GM15510 (cell line): ENCODE measurements at regions not wholly inside any gene's neighbourhood (a gene's known extent, or its start where the extent isn't known, plus 50 kb on each side); places are given as distances from the start of the nearest gene placed in this dataset.
A peak's percentile ranks its signal among the peaks of the same experiment; 100 is the strongest.

Experiments
- POLR2A ChIP-seq: IDR thresholded peaks from 3 replicates; pipeline ENCODE4 v1.6.1; 2011; ENCODE audit warnings: borderline replicate concordance; ENCODE audit not compliant: insufficient read length; ENCODE audit errors: extremely low read depth

- peak; percentile 18 for TF ChIP-seq POLR2A
These were observed 264.0 kb upstream of the CXCR4 start for GRCh38 chr2:136381722-136382633.

GRCh38 chr2:136381245-136381644 lies 263.3 kb upstream of the CXCR4 start:
- no peak for TF ChIP-seq POLR2A

DNA sequence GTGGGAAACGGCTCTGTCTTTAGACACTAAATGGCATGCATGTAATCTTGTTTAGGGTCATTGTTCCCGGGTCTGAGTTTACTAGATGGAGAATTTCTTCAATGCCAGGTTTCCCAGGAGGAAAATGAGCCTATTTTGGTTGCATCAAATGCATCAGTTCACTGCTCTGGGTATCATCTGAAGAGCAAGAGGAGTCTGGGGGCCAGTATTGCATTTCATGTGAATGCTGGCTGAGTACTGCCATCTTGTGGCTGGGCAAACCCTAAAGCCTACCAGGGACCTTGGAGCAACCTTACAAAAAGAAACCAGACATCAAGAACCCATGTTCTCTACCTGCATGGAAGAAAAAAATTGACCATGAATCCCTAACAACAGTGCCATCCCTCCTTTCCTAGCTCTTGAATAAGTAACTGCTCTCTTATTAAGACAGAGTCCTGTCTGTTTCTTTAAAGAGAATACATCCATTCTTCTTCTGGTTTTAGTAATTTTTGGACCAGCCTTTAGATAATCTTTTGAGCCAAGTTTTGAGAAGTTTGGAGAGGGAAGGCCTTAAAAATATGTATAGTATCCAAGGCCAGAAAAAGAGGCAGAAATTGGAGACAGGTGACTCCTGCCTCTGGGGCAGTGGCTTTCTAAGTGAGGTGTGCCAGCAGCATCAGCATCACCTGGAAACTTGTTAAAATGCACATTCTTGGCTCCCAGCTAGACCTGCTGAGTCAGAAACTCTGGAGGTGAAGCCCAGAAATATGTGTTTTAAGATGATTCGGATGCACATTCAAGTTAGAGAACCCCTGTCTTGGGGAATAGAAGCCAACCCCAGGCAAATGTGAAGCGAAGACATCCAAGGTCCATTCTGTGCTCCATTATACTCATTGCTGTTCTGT lies 261.0 kb upstream of the CXCR4 start:
- no peak for TF ChIP-seq POLR2A

DNA sequence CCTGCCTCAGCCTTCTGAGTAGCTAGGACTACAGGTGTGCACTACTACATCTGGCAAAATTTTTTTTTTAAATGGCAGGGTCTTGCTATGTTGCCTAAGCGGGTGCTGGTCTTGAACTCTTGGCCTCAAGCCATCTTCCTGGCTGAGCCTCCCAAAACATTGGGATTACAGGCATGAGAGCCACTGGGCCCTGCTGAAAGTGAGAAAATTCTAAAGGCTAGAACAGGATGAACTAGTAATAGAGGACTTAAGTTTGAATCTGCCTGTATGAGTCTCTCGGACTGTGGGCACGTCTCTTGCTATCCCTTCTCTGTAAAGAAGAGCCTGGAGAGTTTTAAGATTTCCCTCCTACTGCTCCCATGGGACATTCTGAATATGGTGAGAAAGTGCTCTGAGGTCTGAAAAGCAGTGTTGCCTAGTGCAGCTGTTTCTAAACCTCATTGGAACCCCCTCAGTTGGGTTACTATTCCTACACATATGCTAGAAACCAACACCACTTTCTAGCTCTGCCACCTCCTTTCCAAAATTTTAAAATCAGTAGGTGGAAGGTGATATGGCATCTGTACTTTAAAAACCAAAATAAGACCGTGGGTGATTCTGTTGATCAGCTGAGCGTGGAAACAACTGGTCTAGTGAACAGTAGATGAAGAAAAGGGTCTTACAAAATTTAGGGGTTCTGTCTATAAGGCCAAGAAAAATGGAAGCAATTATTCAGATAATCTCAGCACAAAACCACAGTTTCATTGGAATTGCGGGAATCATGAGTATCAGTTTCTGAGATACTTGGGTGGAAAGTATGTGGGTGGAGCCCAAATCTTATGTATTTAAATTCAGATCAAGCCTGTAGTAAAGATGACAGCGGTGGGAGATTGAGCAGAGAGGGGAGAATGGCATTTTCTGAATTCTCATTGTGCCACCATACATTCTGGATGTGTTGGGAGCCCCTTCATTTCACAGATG lies 259.8 kb upstream of the CXCR4 start:
- no peak for TF ChIP-seq POLR2A

DNA sequence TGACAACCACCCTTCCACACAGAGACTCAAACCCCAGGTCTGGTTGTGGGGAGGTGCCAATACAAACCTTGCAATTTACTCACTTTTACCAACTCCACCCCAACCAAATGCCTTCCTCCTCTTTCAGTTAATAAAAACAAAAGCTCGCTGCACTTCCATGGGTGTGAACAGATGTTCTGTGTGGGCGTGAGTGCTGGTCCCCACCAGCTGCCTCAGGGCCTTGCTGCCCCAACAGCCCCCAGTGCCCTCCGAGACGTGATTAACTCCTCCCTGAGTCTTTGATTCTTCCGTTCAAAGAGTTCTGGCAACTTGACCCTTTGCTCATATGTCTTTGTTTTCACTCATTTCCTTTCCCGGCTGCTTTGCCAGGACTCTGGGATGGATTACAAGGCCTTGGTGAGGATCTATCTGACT lies 258.9 kb upstream of the CXCR4 start:
- no peak for TF ChIP-seq POLR2A

- TF ChIP-seq POLR2A: no peak
These were observed 258.3 kb upstream of the CXCR4 start for GRCh38 chr2:136376211-136376610.

- no peak for TF ChIP-seq POLR2A
These were observed 257.3 kb upstream of the CXCR4 start for GRCh38 chr2:136375017-136375901.

DNA sequence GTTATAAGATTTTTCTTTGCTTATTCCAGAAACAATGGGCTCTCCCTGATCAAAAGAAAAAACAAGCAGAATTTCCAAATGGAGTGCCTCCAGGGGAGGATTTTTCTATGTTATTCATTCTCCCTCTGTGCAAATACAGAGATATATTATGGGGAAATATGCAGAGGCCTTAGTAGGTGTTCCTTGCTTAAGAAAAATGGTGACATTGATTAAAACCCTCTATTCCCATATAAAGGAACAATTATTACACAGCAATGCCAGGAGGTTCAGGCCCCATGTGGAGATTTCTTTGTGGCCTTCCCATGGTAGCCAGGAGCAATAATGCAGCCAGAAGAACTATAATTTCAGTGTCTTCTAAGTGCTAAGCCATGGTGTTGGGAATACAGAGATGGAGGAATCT lies 255.9 kb upstream of the CXCR4 start:
- TF ChIP-seq POLR2A: no peak

GRCh38 chr2:136373029-136373428 lies 255.1 kb upstream of the CXCR4 start:
- TF ChIP-seq POLR2A: no peak

GRCh38 chr2:136363900-136364299 lies 246.0 kb upstream of the CXCR4 start:
- no peak for TF ChIP-seq POLR2A

GRCh38 chr2:136363470-136363869 lies 245.5 kb upstream of the CXCR4 start:
- no peak for TF ChIP-seq POLR2A

DNA sequence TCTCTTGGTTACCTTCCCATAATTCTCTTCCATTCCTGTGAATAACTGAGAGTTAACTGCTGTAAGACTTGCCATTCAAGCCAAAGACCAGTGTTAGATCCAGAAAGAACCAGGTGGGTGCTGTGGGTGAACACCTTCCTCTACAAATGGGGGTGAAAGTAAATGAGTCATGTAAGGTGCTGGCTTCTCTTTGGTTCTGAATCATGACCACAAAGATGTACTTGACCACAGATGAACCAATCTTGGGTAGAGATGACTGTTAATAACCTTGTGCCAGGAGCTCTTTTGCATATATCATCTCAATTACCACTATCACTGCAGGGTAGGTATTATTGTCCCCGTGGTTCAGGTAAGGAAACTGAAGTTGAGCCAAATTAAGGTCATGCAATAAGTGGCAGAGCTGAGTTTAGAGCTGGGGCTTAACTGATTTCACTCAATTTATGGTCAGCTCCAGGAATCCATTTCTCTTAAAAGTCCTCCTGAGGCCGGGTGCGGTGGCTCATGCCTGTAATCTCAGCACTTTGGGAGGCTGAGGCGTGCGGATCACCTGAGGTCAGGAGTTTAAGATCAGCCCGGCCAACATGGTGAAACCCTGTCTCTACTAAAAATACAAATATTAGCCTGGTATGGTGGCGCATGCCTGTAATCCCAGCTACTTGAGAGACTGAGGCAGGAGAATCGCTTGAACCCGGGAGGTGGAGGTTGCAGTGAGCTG lies 244.9 kb upstream of the CXCR4 start:
- no peak for TF ChIP-seq POLR2A

GRCh38 chr2:136361521-136361920 lies 243.6 kb upstream of the CXCR4 start:
- TF ChIP-seq POLR2A: no peak

DNA sequence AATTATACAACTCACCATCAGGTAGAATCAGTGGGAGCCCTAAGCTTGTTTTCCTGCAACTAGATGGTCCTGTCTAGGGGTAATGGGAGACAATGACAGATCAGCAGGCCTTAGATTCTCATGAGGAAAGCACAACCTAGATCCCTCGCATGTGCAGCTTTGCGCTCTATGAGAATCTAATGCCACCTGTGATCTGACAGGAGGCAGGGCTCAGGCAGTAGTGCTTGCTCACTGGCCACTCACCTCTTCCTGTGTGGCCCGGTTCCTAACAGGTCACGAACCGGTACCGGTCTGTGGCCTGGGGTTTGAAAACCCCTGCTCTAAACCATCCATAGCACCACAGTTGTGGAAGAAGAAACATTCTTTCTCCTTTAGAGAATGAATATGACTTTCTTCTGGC lies 242.8 kb upstream of the CXCR4 start:
- TF ChIP-seq POLR2A: no peak
